ENCODE measurements at regions not wholly inside any gene's neighbourhood (a gene's known extent, or its start where the extent isn't known, plus 50 kb on each side); places are given as distances from the start of the nearest gene placed in this dataset.
A peak's percentile ranks its signal among the peaks of the same experiment; 100 is the strongest.

DNA sequence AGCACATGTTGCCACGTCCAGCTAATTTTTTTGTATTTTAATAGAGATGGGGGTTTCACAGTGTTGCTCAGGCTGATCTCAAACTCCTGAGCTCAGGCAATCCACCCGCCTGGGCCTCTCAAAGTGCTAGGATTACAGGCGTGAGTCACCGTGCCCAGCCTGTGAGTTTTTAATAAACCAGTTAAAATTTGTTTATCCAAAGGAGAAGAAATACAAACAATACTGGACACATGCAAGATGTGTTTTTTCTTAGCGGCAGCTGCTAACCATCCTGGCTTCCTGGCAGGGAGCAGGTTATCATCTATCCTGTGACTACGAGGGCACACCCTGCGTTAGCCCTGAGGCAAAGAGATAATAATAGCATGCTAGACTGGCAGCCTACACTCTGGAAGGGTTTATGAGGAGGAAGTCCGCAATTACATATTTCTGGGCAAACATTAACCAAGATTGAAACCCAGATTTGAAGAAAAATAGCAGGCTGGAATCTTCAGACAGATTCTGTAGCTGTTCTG is 191.4 kb downstream of the SPRY1 start:
- Histone ChIP-seq H3K27me3 (ENCODE audit: control insufficient read depth, extremely low read depth, insufficient read depth, low read length) (no peaks in the 10 kb centered on the region), H3K4me2 (ENCODE audit: control insufficient read depth, extremely low read depth, insufficient read depth, low read depth, low read length) (peak overlapping the region; percentile 1), H3K9me1 (ENCODE audit: control insufficient read depth, extremely low read depth, insufficient read depth, low read length) (no peaks in the 10 kb centered on the region), H3K4me3 (ENCODE audit: control insufficient read depth in 2 of 3, extremely low read depth in 1 of 3, insufficient read depth in 2 of 3, low read depth in 1 of 3, low read length in 3 of 3) (no peak overlapping the region), H3K27ac (ENCODE audit: control insufficient read depth, insufficient read depth, low read length) (no peak overlapping the region), H3K9me3 (ENCODE audit: control insufficient read depth, low read depth, low read length) (no peaks in the 10 kb centered on the region), H4K20me1 (ENCODE audit: control insufficient read depth, extremely low read depth, insufficient read depth, low read length) (no peaks in the 10 kb centered on the region), H2AFZ (ENCODE audit: control insufficient read depth, low read length) (peak overlapping the region; percentile 11), H3K79me2 (ENCODE audit: control insufficient read depth, insufficient read depth, low read length) (no peaks in the 10 kb centered on the region), H3K36me3 (ENCODE audit: control insufficient read depth in 2 of 2, extremely low read depth in 1 of 2, insufficient read depth in 2 of 2, low read length in 2 of 2) (no peaks in the 10 kb centered on the region), H3K4me1 (ENCODE audit: control insufficient read depth, extremely low read depth, insufficient read depth, low read length) (peaks cover 5% of the 10 kb centered on the region), H3K9ac (ENCODE audit: control insufficient read depth, extremely low read depth, insufficient read depth, low read length) (no peak overlapping the region)
- TF ChIP-seq, protein P1, sequence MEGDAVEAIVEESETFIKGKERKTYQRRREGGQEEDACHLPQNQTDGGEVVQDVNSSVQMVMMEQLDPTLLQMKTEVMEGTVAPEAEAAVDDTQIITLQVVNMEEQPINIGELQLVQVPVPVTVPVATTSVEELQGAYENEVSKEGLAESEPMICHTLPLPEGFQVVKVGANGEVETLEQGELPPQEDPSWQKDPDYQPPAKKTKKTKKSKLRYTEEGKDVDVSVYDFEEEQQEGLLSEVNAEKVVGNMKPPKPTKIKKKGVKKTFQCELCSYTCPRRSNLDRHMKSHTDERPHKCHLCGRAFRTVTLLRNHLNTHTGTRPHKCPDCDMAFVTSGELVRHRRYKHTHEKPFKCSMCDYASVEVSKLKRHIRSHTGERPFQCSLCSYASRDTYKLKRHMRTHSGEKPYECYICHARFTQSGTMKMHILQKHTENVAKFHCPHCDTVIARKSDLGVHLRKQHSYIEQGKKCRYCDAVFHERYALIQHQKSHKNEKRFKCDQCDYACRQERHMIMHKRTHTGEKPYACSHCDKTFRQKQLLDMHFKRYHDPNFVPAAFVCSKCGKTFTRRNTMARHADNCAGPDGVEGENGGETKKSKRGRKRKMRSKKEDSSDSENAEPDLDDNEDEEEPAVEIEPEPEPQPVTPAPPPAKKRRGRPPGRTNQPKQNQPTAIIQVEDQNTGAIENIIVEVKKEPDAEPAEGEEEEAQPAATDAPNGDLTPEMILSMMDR (optimal IDR thresholded peaks at IDR 0.05 in 1 of 3, IDR thresholded peaks at IDR 0.05 in 1 of 3, conservative IDR thresholded peaks at IDR 0.05 in 1 of 3; ENCODE audit: extremely low read depth in 1 of 3, insufficient read depth in 2 of 3, low read length in 3 of 3), result no peak
- no peak for TF ChIP-seq EZH2 (IDR thresholded peaks at IDR 0.05; ENCODE audit: low read length)
- DNase-seq (ENCODE audit: low read depth, low spot score) (no peak), FAIRE-seq (peak; percentile 79)
- dilution Hi-C loops (cut with MboI; ENCODE audit: extremely low pct_ligation_motif_present, low sequenced_read_pairs), result no loop called here

DNA sequence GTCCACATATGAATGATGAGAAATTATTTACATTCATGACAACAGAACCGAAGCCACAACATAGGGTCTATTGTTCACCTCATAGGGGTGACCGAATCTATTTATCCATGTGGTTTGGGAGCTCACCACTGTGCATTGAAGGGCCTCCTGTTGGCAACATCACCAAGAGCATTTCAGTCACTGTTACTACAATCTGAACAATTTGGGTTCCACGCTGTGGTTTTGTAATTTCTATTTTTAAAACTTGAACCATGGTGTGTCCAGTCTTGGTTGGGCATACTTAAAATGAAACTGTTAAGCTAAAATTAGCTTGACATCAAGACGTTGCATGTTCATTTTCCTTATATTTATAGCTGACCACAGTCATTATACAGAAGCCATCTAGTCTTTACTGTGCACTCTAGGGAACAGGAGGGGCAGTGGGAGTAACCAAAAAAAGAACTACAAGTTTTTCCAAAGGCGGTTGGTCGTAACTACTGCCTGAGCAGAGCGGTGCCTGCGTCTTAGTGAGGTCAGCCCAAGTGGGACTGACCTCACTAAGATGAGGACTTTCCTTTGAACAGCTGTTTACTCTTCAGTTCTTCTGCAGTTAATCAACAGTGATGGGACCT is 192.1 kb downstream of the SPRY1 start:
- Histone ChIP-seq H2AFZ (ENCODE audit: control insufficient read depth, low read length) (no peak overlapping the region), H3K9ac (ENCODE audit: control insufficient read depth, extremely low read depth, insufficient read depth, low read length) (no peak overlapping the region), H3K4me2 (ENCODE audit: control insufficient read depth, extremely low read depth, insufficient read depth, low read depth, low read length) (no peak overlapping the region), H4K20me1 (ENCODE audit: control insufficient read depth, extremely low read depth, insufficient read depth, low read length) (no peaks in the 10 kb centered on the region), H3K4me3 (ENCODE audit: control insufficient read depth in 2 of 3, extremely low read depth in 1 of 3, insufficient read depth in 2 of 3, low read depth in 1 of 3, low read length in 3 of 3) (no peak overlapping the region), H3K36me3 (ENCODE audit: control insufficient read depth in 2 of 2, extremely low read depth in 1 of 2, insufficient read depth in 2 of 2, low read length in 2 of 2) (no peaks in the 10 kb centered on the region), H3K9me1 (ENCODE audit: control insufficient read depth, extremely low read depth, insufficient read depth, low read length) (no peaks in the 10 kb centered on the region), H3K27ac (ENCODE audit: control insufficient read depth, insufficient read depth, low read length) (no peak overlapping the region), H3K79me2 (ENCODE audit: control insufficient read depth, insufficient read depth, low read length) (no peaks in the 10 kb centered on the region), H3K27me3 (ENCODE audit: control insufficient read depth, extremely low read depth, insufficient read depth, low read length) (no peaks in the 10 kb centered on the region), H3K4me1 (ENCODE audit: control insufficient read depth, extremely low read depth, insufficient read depth, low read length) (peaks cover 5% of the 10 kb centered on the region), H3K9me3 (ENCODE audit: control insufficient read depth, low read depth, low read length) (no peaks in the 10 kb centered on the region)
- FAIRE-seq (no peak), DNase-seq (ENCODE audit: low read depth, low spot score) (no peak)
- dilution Hi-C loops (cut with MboI; ENCODE audit: extremely low pct_ligation_motif_present, low sequenced_read_pairs), result no loop called here
- no peak for TF ChIP-seq EZH2 (IDR thresholded peaks at IDR 0.05; ENCODE audit: low read length)
- TF ChIP-seq, protein P1 (optimal IDR thresholded peaks at IDR 0.05 in 1 of 3, IDR thresholded peaks at IDR 0.05 in 1 of 3, conservative IDR thresholded peaks at IDR 0.05 in 1 of 3; ENCODE audit: extremely low read depth in 1 of 3, insufficient read depth in 2 of 3, low read length in 3 of 3), result no peak
